NCI-H2196 (cell line): ENCODE measurements at regions not wholly inside any gene's neighbourhood (a gene's known extent, or its start where the extent isn't known, plus 50 kb on each side); places are given as distances from the start of the nearest gene placed in this dataset.

Source experiments
- DNase-seq: peaks from one replicate; lab custom pipeline; 2025; ENCODE audit not compliant: unreplicated experiment; lab: John Stamatoyannopoulos, UW

- no peak for DNase-seq
Measured at GRCh38 chr14:25800841-25801240, 750.9 kb upstream of the STXBP6 start.

- no peak for DNase-seq
Measured at GRCh38 chr14:25788252-25788651, 738.3 kb upstream of the STXBP6 start.

- no peak for DNase-seq
Measured at GRCh38 chr14:25765909-25766308, 716.0 kb upstream of the STXBP6 start.

- DNase-seq: no peak
Measured at GRCh38 chr14:25759920-25760655, 710.1 kb upstream of the STXBP6 start.

GRCh38 chr14:25759256-25759655 is 709.3 kb upstream of the STXBP6 start:
- DNase-seq: no peak

GRCh38 chr14:25757364-25757763 is 707.4 kb upstream of the STXBP6 start:
- DNase-seq: no peak

GRCh38 chr14:25756876-25757275 is 706.9 kb upstream of the STXBP6 start:
- DNase-seq: no peak

GRCh38 chr14:25753130-25753529 is 703.2 kb upstream of the STXBP6 start:
- no peak for DNase-seq

GRCh38 chr14:25750436-25750835 is 700.5 kb upstream of the STXBP6 start:
- DNase-seq: no peak
